A673 (cell line): ENCODE measurements at regions not wholly inside any gene's neighbourhood (a gene's known extent, or its start where the extent isn't known, plus 50 kb on each side); places are given as distances from the start of the nearest gene placed in this dataset.

Source experiments
- EZH2 ChIP-seq: fragments of 200-600 bp; sonication (generic); IDR thresholded peaks from 2 replicates; pipeline ENCODE4 v1.6.1; 2017; ENCODE audit warnings: borderline replicate concordance, low read depth, mild to moderate bottlenecking, mixed read lengths, antibody characterized with exemption, low read length; ENCODE audit not compliant: poor library complexity, severe bottlenecking
- TF ChIP-seq, protein P1 (sequence below): fragments of 300-800, 200-600 bp; sonication (generic); conservative IDR thresholded peaks from 2 replicates; pipeline ENCODE4 v1.5.1; 2017; ENCODE audit warnings: low read depth, mild to moderate bottlenecking, antibody characterized with exemption, low read length, moderate library complexity, mixed read lengths

DNA sequence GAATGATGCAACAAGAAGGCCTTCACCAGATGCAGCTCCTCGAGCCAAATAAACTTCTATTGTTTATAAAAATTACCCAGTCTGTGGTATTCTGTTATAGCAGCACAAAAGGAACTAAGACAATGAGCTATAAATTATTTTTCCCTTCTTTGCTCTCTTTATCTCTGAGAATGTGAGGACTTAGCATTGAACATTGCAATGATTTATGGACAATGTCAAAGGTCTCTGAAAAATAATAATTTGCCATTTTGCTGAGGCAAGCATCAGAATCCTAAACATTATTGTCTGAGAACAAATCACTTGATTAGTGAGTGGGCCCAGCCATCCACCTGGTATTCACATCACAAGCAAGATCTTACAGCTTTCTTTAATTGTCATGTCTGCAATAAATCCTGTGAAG is 95.4 kb upstream of the SSBP2 start:
- TF ChIP-seq, protein P1, sequence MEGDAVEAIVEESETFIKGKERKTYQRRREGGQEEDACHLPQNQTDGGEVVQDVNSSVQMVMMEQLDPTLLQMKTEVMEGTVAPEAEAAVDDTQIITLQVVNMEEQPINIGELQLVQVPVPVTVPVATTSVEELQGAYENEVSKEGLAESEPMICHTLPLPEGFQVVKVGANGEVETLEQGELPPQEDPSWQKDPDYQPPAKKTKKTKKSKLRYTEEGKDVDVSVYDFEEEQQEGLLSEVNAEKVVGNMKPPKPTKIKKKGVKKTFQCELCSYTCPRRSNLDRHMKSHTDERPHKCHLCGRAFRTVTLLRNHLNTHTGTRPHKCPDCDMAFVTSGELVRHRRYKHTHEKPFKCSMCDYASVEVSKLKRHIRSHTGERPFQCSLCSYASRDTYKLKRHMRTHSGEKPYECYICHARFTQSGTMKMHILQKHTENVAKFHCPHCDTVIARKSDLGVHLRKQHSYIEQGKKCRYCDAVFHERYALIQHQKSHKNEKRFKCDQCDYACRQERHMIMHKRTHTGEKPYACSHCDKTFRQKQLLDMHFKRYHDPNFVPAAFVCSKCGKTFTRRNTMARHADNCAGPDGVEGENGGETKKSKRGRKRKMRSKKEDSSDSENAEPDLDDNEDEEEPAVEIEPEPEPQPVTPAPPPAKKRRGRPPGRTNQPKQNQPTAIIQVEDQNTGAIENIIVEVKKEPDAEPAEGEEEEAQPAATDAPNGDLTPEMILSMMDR: no peak
- no peak for TF ChIP-seq EZH2
